HFFc6 (cell line): ENCODE measurements at regions not wholly inside any gene's neighbourhood (a gene's known extent, or its start where the extent isn't known, plus 50 kb on each side); places are given as distances from the start of the nearest gene placed in this dataset.

Experiments
- DNase-seq: peaks from one replicate; pipeline ENCODE4 v3.0.0-alpha.2; 2018
- H3K27ac Mint-ChIP-seq: 2 replicates; pipeline ENCODE4 v1.8.0; 2020; ENCODE audit warnings: mild to moderate bottlenecking, mixed read lengths
- H3K27me3 Mint-ChIP-seq: 2 replicates; pipeline ENCODE4 v1.8.0; 2021; ENCODE audit warnings: mild to moderate bottlenecking, moderate library complexity, mixed read lengths; ENCODE audit not compliant: insufficient read depth
- H3K36me3 Mint-ChIP-seq: 2 replicates; pipeline ENCODE4 v1.8.0; 2021; ENCODE audit warnings: low read depth, mixed read lengths
- H3K4me1 Mint-ChIP-seq: 2 replicates; pipeline ENCODE4 v1.8.0; 2020; ENCODE audit warnings: low read depth, mixed read lengths
- H3K4me3 Mint-ChIP-seq: 2 replicates; pipeline ENCODE4 v1.8.0; 2020; ENCODE audit warnings: mild to moderate bottlenecking, moderate library complexity, mixed read lengths
- H3K9me3 Mint-ChIP-seq: 2 replicates; pipeline ENCODE4 v1.8.0; 2020; ENCODE audit warnings: mild to moderate bottlenecking, mixed read lengths
- TF ChIP-seq, protein P1 (sequence below): fragments of 200-600 bp; sonication (generic); IDR thresholded peaks from 2 replicates; pipeline ENCODE4 v1.5.0; 2021; ENCODE audit warnings: antibody characterized with exemption, mild to moderate bottlenecking

DNA sequence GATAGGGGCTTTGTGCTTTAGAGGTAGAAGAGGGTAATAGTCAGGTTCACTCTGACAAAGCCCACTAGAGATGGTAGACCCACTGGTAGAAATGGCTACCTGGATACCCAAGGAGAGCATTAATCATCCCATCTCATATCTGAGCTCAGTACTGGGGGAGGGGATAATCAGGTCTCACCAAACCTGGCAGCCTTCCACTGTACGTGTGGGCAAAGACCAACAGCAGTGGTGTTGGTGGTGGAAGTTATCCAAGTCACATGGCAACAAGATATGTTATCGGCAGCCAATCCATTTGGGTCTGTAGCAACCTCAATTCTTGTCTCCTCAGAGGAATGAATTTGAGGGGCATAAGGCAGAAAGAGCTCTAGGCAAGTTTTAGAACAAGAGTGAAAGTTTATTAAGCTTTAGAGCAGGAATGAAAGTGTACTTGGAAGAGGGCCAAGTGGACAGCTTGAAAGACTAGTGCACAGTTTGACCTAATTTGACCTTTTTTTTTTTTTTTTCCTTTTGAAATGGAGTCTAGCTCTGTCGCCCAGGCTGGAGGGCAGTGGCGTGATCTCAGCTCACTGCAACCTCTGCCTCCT lies 67.0 kb upstream of the CXCL13 start:
- TF ChIP-seq, protein P1, sequence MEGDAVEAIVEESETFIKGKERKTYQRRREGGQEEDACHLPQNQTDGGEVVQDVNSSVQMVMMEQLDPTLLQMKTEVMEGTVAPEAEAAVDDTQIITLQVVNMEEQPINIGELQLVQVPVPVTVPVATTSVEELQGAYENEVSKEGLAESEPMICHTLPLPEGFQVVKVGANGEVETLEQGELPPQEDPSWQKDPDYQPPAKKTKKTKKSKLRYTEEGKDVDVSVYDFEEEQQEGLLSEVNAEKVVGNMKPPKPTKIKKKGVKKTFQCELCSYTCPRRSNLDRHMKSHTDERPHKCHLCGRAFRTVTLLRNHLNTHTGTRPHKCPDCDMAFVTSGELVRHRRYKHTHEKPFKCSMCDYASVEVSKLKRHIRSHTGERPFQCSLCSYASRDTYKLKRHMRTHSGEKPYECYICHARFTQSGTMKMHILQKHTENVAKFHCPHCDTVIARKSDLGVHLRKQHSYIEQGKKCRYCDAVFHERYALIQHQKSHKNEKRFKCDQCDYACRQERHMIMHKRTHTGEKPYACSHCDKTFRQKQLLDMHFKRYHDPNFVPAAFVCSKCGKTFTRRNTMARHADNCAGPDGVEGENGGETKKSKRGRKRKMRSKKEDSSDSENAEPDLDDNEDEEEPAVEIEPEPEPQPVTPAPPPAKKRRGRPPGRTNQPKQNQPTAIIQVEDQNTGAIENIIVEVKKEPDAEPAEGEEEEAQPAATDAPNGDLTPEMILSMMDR = no peak
- Mint-ChIP-seq H3K36me3 (no peaks in the 10 kb centered on the region), H3K4me1 (peaks cover 8% of the 10 kb centered on the region; the same call in 1 of the 2 replicates), H3K27me3 (peaks cover 21% of the 10 kb centered on the region), H3K27ac (no peak overlapping the region), H3K4me3 (no peak overlapping the region), H3K9me3 (no peaks in the 10 kb centered on the region)
- DNase-seq = no peak
